ENCODE measurements at regions not wholly inside any gene's neighbourhood (a gene's known extent, or its start where the extent isn't known, plus 50 kb on each side); places are given as distances from the start of the nearest gene placed in this dataset.

GRCh38 chr13:25034173-25034572, 61.8 kb upstream of the PABPC3 start:
- H3K4me1 Mint-ChIP-seq (ENCODE audit: low read depth, unreplicated experiment), result no peaks in the 10 kb centered on the region
- no peak overlapping the region for H3K27ac Mint-ChIP-seq (ENCODE audit: unreplicated experiment)
- Histone ChIP-seq H3K4me1 (no peaks in the 10 kb centered on the region), H3K36me3 (ENCODE audit: control insufficient read depth, insufficient read depth, low read length) (no peaks in the 10 kb centered on the region), H3K4me3 (ENCODE audit: low read depth, low read length) (no peak overlapping the region), H3K9me3 (no peaks in the 10 kb centered on the region), H3K27me3 (replicated peaks; ENCODE audit: control insufficient read depth, insufficient read depth, low read length) (no peaks in the 10 kb centered on the region)
- intact Hi-C loops (cut with micrococcal nuclease; ENCODE audit: unreplicated experiment), result no loop called here
- BruUV-seq (replicated peaks), result no TSS peak
- DNase-seq, result no peak
- TF ChIP-seq CTCF (IDR thresholded peaks at IDR 0.05; ENCODE audit: insufficient read depth in 1 of 2, low read depth in 1 of 2, low read length in 1 of 2, severe bottlenecking in 1 of 2, unreplicated experiment in 1 of 2), result no peak
- H3K27me3 Mint-ChIP-seq (ENCODE audit: insufficient read depth, unreplicated experiment), result peaks cover 8% of the 10 kb centered on the region
- CTCF ChIA-PET, result no interaction called here
- no peak overlapping the region for H3K4me3 Mint-ChIP-seq (ENCODE audit: unreplicated experiment)
- no peaks in the 10 kb centered on the region for H3K36me3 Mint-ChIP-seq (ENCODE audit: insufficient read depth, unreplicated experiment)
- H3K9me3 Mint-ChIP-seq (ENCODE audit: unreplicated experiment), result no peaks in the 10 kb centered on the region
- POLR2A ChIA-PET, result no interaction called here

- CTCF ChIA-PET, result interaction anchor here (0.5 to 1.3 kb wide), 6 partner anchors 28 to 975 kb away, joined by 3 to 9 read pairs (median 4); no protein-coding TSS in a partner anchor
- H3K4me3 Mint-ChIP-seq (ENCODE audit: unreplicated experiment), result no peak overlapping the region
- H3K36me3 Mint-ChIP-seq (ENCODE audit: insufficient read depth, unreplicated experiment), result no peaks in the 10 kb centered on the region
- H3K27me3 ChIP-seq (replicated peaks; ENCODE audit: control insufficient read depth, insufficient read depth, low read length), result no peaks in the 10 kb centered on the region
- POLR2A ChIA-PET, result no interaction called here
- intact Hi-C loops (cut with micrococcal nuclease; ENCODE audit: unreplicated experiment), result loop anchor here (1.0 kb wide), 3 partner anchors 32 to 77 kb away; no protein-coding TSS in a partner anchor
- BruUV-seq (replicated peaks), result no TSS peak
- H3K9me3 Mint-ChIP-seq (ENCODE audit: unreplicated experiment), result no peaks in the 10 kb centered on the region
- H3K27ac Mint-ChIP-seq (ENCODE audit: unreplicated experiment), result no peak overlapping the region
- no peaks in the 10 kb centered on the region for H3K4me1 ChIP-seq
- H3K9me3 ChIP-seq, result no peaks in the 10 kb centered on the region
- peaks cover 15% of the 10 kb centered on the region for H3K27me3 Mint-ChIP-seq (ENCODE audit: insufficient read depth, unreplicated experiment)
- DNase-seq, result peak; percentile 57 to 70
- no peaks in the 10 kb centered on the region for H3K4me1 Mint-ChIP-seq (ENCODE audit: low read depth, unreplicated experiment)
- TF ChIP-seq CTCF (IDR thresholded peaks at IDR 0.05; ENCODE audit: insufficient read depth in 1 of 2, low read depth in 1 of 2, low read length in 1 of 2, severe bottlenecking in 1 of 2, unreplicated experiment in 1 of 2), result peak; percentile 84 to 89
- H3K36me3 ChIP-seq (ENCODE audit: control insufficient read depth, insufficient read depth, low read length), result no peaks in the 10 kb centered on the region
- no peak overlapping the region for H3K4me3 ChIP-seq (ENCODE audit: low read depth, low read length)
Observed at GRCh38 chr13:25037057-25037813, 58.7 kb upstream of the PABPC3 start.

- no peak overlapping the region for H3K4me3 ChIP-seq (ENCODE audit: low read depth, low read length)
- Mint-ChIP-seq H3K27ac (ENCODE audit: unreplicated experiment) (no peak overlapping the region), H3K9me3 (ENCODE audit: unreplicated experiment) (no peaks in the 10 kb centered on the region), H3K27me3 (ENCODE audit: insufficient read depth, unreplicated experiment) (peaks cover 26% of the 10 kb centered on the region), H3K4me3 (ENCODE audit: unreplicated experiment) (no peak overlapping the region), H3K36me3 (ENCODE audit: insufficient read depth, unreplicated experiment) (no peaks in the 10 kb centered on the region), H3K4me1 (ENCODE audit: low read depth, unreplicated experiment) (no peaks in the 10 kb centered on the region)
- no peak for TF ChIP-seq CTCF (IDR thresholded peaks at IDR 0.05; ENCODE audit: insufficient read depth in 1 of 2, low read depth in 1 of 2, low read length in 1 of 2, severe bottlenecking in 1 of 2, unreplicated experiment in 1 of 2)
- no peaks in the 10 kb centered on the region for H3K27me3 ChIP-seq (replicated peaks; ENCODE audit: control insufficient read depth, insufficient read depth, low read length)
- no peaks in the 10 kb centered on the region for H3K4me1 ChIP-seq
- DNase-seq, result no peak
- ChIA-PET CTCF (interaction anchor here (0.9 kb wide), 1 partner anchor 47 kb away, joined by 4 read pairs; no protein-coding TSS in a partner anchor), POLR2A (no interaction called here)
- BruUV-seq (replicated peaks), result no TSS peak
- H3K9me3 ChIP-seq, result no peaks in the 10 kb centered on the region
- no peaks in the 10 kb centered on the region for H3K36me3 ChIP-seq (ENCODE audit: control insufficient read depth, insufficient read depth, low read length)
- intact Hi-C loops (cut with micrococcal nuclease; ENCODE audit: unreplicated experiment), result no loop called here
Observed at GRCh38 chr13:25042151-25042865, 53.6 kb upstream of the PABPC3 start.
